K562 (cell line): ENCODE measurements at regions not wholly inside any gene's neighbourhood (a gene's known extent, or its start where the extent isn't known, plus 50 kb on each side); places are given as distances from the start of the nearest gene placed in this dataset.

Experiments
- ATAC-seq: fragments of 200-7000 bp; cut with Tn5 transposase; 3 replicates; pipeline ENCODE4 v1.9.1; 2020; ENCODE audit warnings: moderate library complexity
- BruUV-seq: library from RNA; stranded (reverse); fragments of 400-500 nt; replicated peaks from 2 replicates; lab custom pipeline; 2021; lab: Mats Ljungman, UMichigan
- CTCF ChIA-PET: fragments of 300-600 bp; formaldehyde crosslinking; extraction: SDS; loops from one replicate; lab custom pipeline; 2021; ENCODE audit warnings: low intra/inter-chr PET ratio; lab: Yijun Ruan, JAX
- POLR2A ChIA-PET: fragments of 300-600, 350-650 bp; sonication (Branson Sonifier 250); formaldehyde crosslinking; extraction: SDS; loops from one replicate; lab custom pipeline; 2021; ENCODE audit warnings: antibody characterized with exemption, inconsistent platforms; lab: Yijun Ruan, JAX
- DNase-seq, 4 experiments: peaks; one replicate each; pipeline versions ENCODE4 v3.0.0 to v3.0.0-alpha.2; 2011 to 2018; ENCODE audit warnings: low spot score in 3 of 4, mixed read lengths in 3 of 4; ENCODE audit errors: extremely low read depth in 1 of 4
- FAIRE-seq: peaks from 2 replicates; lab custom pipeline; 2011; peaks lifted over from hg19 to GRCh38; lab: Jason Lieb, UNC
- H2AFZ ChIP-seq: 2 replicates; pipeline ENCODE4 v1.6.0; 2011; ENCODE audit warnings: low read depth, low read length, control low read depth, inconsistent platforms
- H3K27ac ChIP-seq: fragments of 200-600 bp; 3 replicates; pipeline ENCODE4 v1.8.0; 2011; ENCODE audit warnings: low read depth, mild to moderate bottlenecking, control low read depth, inconsistent platforms, low read length, moderate library complexity, mixed read lengths; ENCODE audit errors: extremely low read depth
- H3K27me3 ChIP-seq, 2 experiments: fragments of 300-600 bp in 1 of 2; 2 replicates in 1 of 2; 3 replicates in 1 of 2; pipeline versions ENCODE4 v1.6.0 to v1.8.0; 2011; ENCODE audit warnings: inconsistent platforms in 2 of 2, low read length in 2 of 2, mild to moderate bottlenecking in 1 of 2, mixed read lengths in 1 of 2, moderate library complexity in 1 of 2; ENCODE audit not compliant: control insufficient read depth in 2 of 2, insufficient read depth in 2 of 2
- H3K36me3 ChIP-seq: fragments of 300-600 bp; 3 replicates; pipeline ENCODE4 v1.8.0; 2011; ENCODE audit warnings: mild to moderate bottlenecking, low read length, inconsistent platforms; ENCODE audit not compliant: control insufficient read depth, insufficient read depth
- H3K4me1 ChIP-seq, 2 experiments: fragments of 200-600 bp in 1 of 2; replicated peaks in 1 of 2; 2 replicates in 1 of 2; 3 replicates in 1 of 2; pipeline versions ENCODE4 v1.5.1 to v1.8.0; 2011; ENCODE audit warnings: inconsistent platforms in 2 of 2, low read length in 2 of 2, mild to moderate bottlenecking in 1 of 2, mixed read lengths in 1 of 2, moderate library complexity in 1 of 2; ENCODE audit not compliant: control insufficient read depth in 2 of 2, insufficient read depth in 2 of 2
- H3K4me2 ChIP-seq: 2 replicates; pipeline ENCODE4 v1.6.1; 2011; ENCODE audit warnings: low read length, control low read depth, inconsistent platforms, mixed read lengths; ENCODE audit not compliant: insufficient read depth
- H3K4me3 ChIP-seq: fragments of 200-600 bp; sonication (generic), shearing (Covaris generic); 2 replicates; pipeline ENCODE4 v1.5.1; 2016; ENCODE audit warnings: control low read depth, inconsistent platforms
- H3K79me2 ChIP-seq: fragments of 200-600 bp; 3 replicates; pipeline ENCODE4 v1.8.0; 2011; ENCODE audit warnings: low read length, inconsistent platforms; ENCODE audit not compliant: control insufficient read depth, insufficient read depth
- H3K9ac ChIP-seq, 2 experiments: 2 replicates each; pipeline versions ENCODE4 v1.6.0 to v1.6.1; 2011; ENCODE audit warnings: low read depth in 2 of 2, low read length in 2 of 2, control low read depth in 1 of 2, inconsistent platforms in 1 of 2, mild to moderate bottlenecking in 1 of 2, mixed read lengths in 1 of 2; ENCODE audit not compliant: insufficient read depth in 1 of 2
- H3K9me1 ChIP-seq: one replicate; pipeline ENCODE4 v1.6.0; 2011; ENCODE audit warnings: inconsistent platforms, mild to moderate bottlenecking, low read length, moderate library complexity; ENCODE audit not compliant: control insufficient read depth, insufficient read depth
- H3K9me3 ChIP-seq: replicated peaks from 2 replicates; pipeline ENCODE4 v1.5.1; 2011; ENCODE audit warnings: low read depth, low read length, inconsistent platforms; ENCODE audit not compliant: control insufficient read depth, insufficient read depth
- H4K20me1 ChIP-seq: replicated peaks from 2 replicates; pipeline ENCODE4 v1.6.1; 2011; ENCODE audit warnings: low read length, inconsistent platforms, mixed read lengths; ENCODE audit not compliant: control insufficient read depth, insufficient read depth
- BRD9 ChIP-seq: fragments of 450-650 bp; IDR thresholded peaks from 2 replicates; pipeline ENCODE4 v1.6.1; 2018; ENCODE audit warnings: low read depth; ENCODE audit not compliant: partially characterized antibody
- ETV1 ChIP-seq: fragments of 450-650 bp; conservative IDR thresholded peaks from 2 replicates; pipeline ENCODE4 v1.6.1; 2016; ENCODE audit warnings: missing genetic modification characterization, control low read depth, low read depth, missing compliant biosample characterization
- EZH2 ChIP-seq: IDR thresholded peaks from 2 replicates; pipeline ENCODE4 v1.6.1; 2012; ENCODE audit warnings: low read depth, mild to moderate bottlenecking, inconsistent platforms, low read length, borderline replicate concordance
- MAFK ChIP-seq: IDR thresholded peaks from 2 replicates; pipeline ENCODE4 v1.6.1; 2011; ENCODE audit warnings: low read length, improper control_type of control experiment
- PRPF4 ChIP-seq: fragments of 200-400 bp; formaldehyde crosslinking; IDR thresholded peaks from one replicate; pipeline ENCODE4 v1.6.1; 2017; ENCODE audit warnings: low read length, low read depth, mild to moderate bottlenecking; ENCODE audit not compliant: insufficient read depth, poor library complexity, severe bottlenecking
- RFX7 ChIP-seq: fragments of 250-450 bp; sonication (Bioruptor Pico); IDR thresholded peaks from 2 replicates; pipeline ENCODE4 v1.5.1; 2021; ENCODE audit warnings: mild to moderate bottlenecking
- TEAD2 ChIP-seq: fragments of 450-650 bp; IDR thresholded peaks from 2 replicates; pipeline ENCODE4 v1.6.1; 2016; ENCODE audit warnings: missing genetic modification characterization, control low read depth, missing compliant biosample characterization
- THRA ChIP-seq: fragments of 450-650 bp; IDR thresholded peaks from 2 replicates; pipeline ENCODE4 v1.6.1; 2017; ENCODE audit warnings: mild to moderate bottlenecking, moderate library complexity
- U2AF1 ChIP-seq: fragments of 200-400 bp; formaldehyde crosslinking; optimal IDR thresholded peaks from 2 replicates; pipeline ENCODE3; 2017; ENCODE audit warnings: mild to moderate bottlenecking, low read depth, low read length, moderate library complexity
- ZBTB5 ChIP-seq: fragments of 450-650 bp; IDR thresholded peaks from 2 replicates; pipeline ENCODE4 v1.6.1; 2017; ENCODE audit warnings: antibody characterized with exemption
- ZNF586 ChIP-seq: fragments of 450-650 bp; formaldehyde crosslinking; conservative IDR thresholded peaks from 2 replicates; pipeline ENCODE4 v1.4.0; 2020; ENCODE audit warnings: mild to moderate bottlenecking, moderate library complexity
- WGBS: fragments of 100-300 bp; shearing (Covaris generic); methylation state at CpG from one replicate; pipeline ENCODE4 v1.1.6; 2016; ENCODE audit warnings: low coverage, mixed read lengths; ENCODE audit not compliant: insufficient coverage; ENCODE audit errors: missing lambda C conversion rate; 5-methylcytosine and 5-hydroxymethylcytosine counted together
- in situ Hi-C: fragments of 300-500 bp; cut with MboI; formaldehyde crosslinking; loops from 4 replicates; pipeline ENCODE4 v1.15.0; 2018; ENCODE audit warnings: inconsistent platforms, mixed read lengths
- intact Hi-C: fragments of 100-400 bp; cut with micrococcal nuclease; formaldehyde crosslinking; loops from 2 replicates; pipeline ENCODE4 v1.14.2; 2022
- TF ChIP-seq, protein P1 (sequence below): fragments of 450-650 bp; IDR thresholded peaks from 2 replicates; pipeline ENCODE4 v1.6.1; 2018; ENCODE audit warnings: mild to moderate bottlenecking, low read depth; ENCODE audit not compliant: partially characterized antibody

DNA sequence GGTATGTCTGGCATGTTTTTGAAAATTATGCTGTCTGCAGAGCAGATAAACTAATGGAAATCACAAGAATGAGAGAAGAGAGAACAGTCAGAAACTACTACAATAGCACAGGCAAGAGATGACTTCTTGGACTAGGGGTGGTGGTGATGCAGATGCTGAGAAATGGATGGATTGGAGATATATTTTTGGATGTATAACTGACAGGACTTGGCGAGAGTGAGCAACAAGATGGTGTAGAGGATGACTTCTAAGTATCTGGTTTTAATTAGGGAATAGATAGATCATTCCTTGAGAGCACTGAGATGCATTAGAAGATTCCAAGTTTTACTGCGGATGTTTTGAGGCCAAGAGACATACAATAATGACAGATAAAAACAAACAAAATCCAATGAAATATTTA is 328.2 kb downstream of the PID1 start:
- no peak for DNase-seq
- no peak overlapping the region for H3K4me3 ChIP-seq
- POLR2A ChIA-PET: no interaction called here

More for the DNA sequence above, 328.2 kb downstream of the PID1 start:
- no peaks in the 10 kb centered on the region for H3K9me3 ChIP-seq
- no peak for FAIRE-seq
- H3K79me2 ChIP-seq: no peaks in the 10 kb centered on the region
- no peak overlapping the region for H3K4me2 ChIP-seq
- no peaks in the 10 kb centered on the region for H3K27me3 ChIP-seq
- CTCF ChIA-PET: no interaction called here
- no peak overlapping the region for H3K27ac ChIP-seq
- in situ Hi-C loops (no loop called here), intact Hi-C loops (no loop called here)
- ATAC-seq: no peak
- 5% methylated on average over 2 of the region's 2 CpGs for WGBS
- H3K36me3 ChIP-seq: no peaks in the 10 kb centered on the region
- TF ChIP-seq PRPF4 (no peak), MAFK (no peak), U2AF1 (no peak), TEAD2 (no peak), THRA (no peak), BRD9 (no peak), EZH2 (no peak), ZBTB5 (no peak), ETV1 (tag) (no peak), ZNF586 (no peak), RFX7 (no peak)
- TF ChIP-seq, protein P1, sequence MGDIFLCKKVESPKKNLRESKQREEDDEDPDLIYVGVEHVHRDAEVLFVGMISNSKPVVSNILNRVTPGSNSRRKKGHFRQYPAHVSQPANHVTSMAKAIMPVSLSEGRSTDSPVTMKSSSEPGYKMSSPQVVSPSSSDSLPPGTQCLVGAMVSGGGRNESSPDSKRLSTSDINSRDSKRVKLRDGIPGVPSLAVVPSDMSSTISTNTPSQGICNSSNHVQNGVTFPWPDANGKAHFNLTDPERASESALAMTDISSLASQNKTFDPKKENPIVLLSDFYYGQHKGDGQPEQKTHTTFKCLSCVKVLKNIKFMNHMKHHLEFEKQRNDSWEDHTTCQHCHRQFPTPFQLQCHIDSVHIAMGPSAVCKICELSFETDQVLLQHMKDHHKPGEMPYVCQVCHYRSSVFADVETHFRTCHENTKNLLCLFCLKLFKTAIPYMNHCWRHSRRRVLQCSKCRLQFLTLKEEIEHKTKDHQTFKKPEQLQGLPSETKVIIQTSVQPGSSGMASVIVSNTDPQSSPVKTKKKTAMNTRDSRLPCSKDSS: no peak
- TF ChIP-seq, all 486 proteins: peak for 0
- Histone ChIP-seq H2AFZ (no peak overlapping the region), H3K4me1 (no peaks in the 10 kb centered on the region), H3K9ac (no peak overlapping the region), H3K9me1 (no peaks in the 10 kb centered on the region), H4K20me1 (no peaks in the 10 kb centered on the region)
- BruUV-seq: no TSS peak
